Glutamatergic neuron (in vitro differentiated cells): ENCODE measurements at regions not wholly inside any gene's neighbourhood (a gene's known extent, or its start where the extent isn't known, plus 50 kb on each side); places are given as distances from the start of the nearest gene placed in this dataset.
"Not testable (repeated sequence)": the region's sequence is repeated elsewhere in the genome, so short reads cannot be mapped to it uniquely, and the experiment has no call there.

ENCODE experiments used
- DNase-seq: peaks from one replicate; pipeline ENCODE4 v3.0.0; 2022
- H3K27ac Mint-ChIP-seq: one replicate; pipeline ENCODE4 v1.8.0; 2020; ENCODE audit warnings: mild to moderate bottlenecking, mixed read lengths, inconsistent platforms; ENCODE audit not compliant: unreplicated experiment
- H3K27me3 Mint-ChIP-seq: one replicate; pipeline ENCODE4 v1.8.0; 2020; ENCODE audit warnings: mild to moderate bottlenecking, moderate library complexity, mixed read lengths, inconsistent platforms; ENCODE audit not compliant: unreplicated experiment
- H3K36me3 Mint-ChIP-seq: one replicate; pipeline ENCODE4 v1.8.0; 2020; ENCODE audit warnings: mild to moderate bottlenecking, mixed read lengths, inconsistent platforms; ENCODE audit not compliant: unreplicated experiment
- H3K4me1 Mint-ChIP-seq: one replicate; pipeline ENCODE4 v1.8.0; 2020; ENCODE audit warnings: mild to moderate bottlenecking, low read depth, mixed read lengths, inconsistent platforms; ENCODE audit not compliant: unreplicated experiment
- H3K4me3 Mint-ChIP-seq: one replicate; pipeline ENCODE4 v1.8.0; 2020; ENCODE audit warnings: mild to moderate bottlenecking, mixed read lengths, inconsistent platforms; ENCODE audit not compliant: unreplicated experiment
- H3K9me3 Mint-ChIP-seq: one replicate; pipeline ENCODE4 v1.8.0; 2020; ENCODE audit warnings: mild to moderate bottlenecking, moderate library complexity, mixed read lengths, inconsistent platforms; ENCODE audit not compliant: unreplicated experiment
- TF ChIP-seq, protein P1 (sequence below): fragments of 200-600 bp; sonication (generic); IDR thresholded peaks from one replicate; pipeline ENCODE4 v1.5.0; 2021; ENCODE audit not compliant: partially characterized antibody, unreplicated experiment

DNA sequence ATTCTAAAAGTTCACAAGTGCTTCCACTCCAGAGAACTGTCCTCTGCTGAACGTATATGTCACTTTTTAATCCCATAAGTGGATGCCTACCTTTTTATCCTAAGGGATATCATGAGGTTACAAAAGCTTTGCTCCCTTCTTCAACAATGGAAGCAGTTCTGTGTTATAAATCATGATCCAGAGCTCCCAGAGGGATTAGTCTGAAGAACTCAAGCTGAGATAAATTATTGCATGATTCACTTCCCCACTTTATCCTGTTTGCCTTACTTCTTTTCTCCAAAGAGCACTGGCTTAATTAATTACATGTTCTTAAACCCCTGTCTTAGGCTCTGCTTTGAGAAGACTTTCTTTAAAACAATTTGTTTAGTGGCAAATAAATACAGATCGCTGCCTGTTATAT, 246.7 kb downstream of the PCDH17 start:
- H3K27me3 Mint-ChIP-seq: no peaks in the 10 kb centered on the region
- H3K9me3 Mint-ChIP-seq: no peaks in the 10 kb centered on the region
- no peaks in the 10 kb centered on the region for H3K36me3 Mint-ChIP-seq
- H3K4me3 Mint-ChIP-seq: no peak overlapping the region
- TF ChIP-seq, protein P1, sequence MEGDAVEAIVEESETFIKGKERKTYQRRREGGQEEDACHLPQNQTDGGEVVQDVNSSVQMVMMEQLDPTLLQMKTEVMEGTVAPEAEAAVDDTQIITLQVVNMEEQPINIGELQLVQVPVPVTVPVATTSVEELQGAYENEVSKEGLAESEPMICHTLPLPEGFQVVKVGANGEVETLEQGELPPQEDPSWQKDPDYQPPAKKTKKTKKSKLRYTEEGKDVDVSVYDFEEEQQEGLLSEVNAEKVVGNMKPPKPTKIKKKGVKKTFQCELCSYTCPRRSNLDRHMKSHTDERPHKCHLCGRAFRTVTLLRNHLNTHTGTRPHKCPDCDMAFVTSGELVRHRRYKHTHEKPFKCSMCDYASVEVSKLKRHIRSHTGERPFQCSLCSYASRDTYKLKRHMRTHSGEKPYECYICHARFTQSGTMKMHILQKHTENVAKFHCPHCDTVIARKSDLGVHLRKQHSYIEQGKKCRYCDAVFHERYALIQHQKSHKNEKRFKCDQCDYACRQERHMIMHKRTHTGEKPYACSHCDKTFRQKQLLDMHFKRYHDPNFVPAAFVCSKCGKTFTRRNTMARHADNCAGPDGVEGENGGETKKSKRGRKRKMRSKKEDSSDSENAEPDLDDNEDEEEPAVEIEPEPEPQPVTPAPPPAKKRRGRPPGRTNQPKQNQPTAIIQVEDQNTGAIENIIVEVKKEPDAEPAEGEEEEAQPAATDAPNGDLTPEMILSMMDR: no peak
- H3K4me1 Mint-ChIP-seq: no peaks in the 10 kb centered on the region
- DNase-seq: no peak
- no peak overlapping the region for H3K27ac Mint-ChIP-seq

DNA sequence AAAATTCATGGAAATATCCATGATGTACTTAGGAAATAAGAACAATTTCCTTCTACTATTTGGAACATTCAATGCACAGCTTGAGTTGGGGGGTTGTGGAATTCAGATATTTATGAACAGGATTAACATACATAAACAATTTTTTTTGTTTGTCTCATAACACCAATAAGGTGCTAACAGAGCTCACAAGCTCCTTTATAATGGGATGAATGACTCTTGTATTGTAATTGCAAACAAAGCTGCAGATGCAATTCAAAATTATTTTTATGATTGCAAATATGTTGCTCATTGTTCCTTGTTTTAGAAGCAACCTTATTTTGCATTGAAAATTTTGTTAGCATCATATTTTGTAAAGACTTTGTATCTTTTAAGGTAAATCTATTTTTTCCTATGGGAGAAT, 265.7 kb downstream of the PCDH17 start:
- DNase-seq: no peak

GRCh38 chr13:57899096-57899495, 267.6 kb downstream of the PCDH17 start:
- no peak for DNase-seq
- peaks cover 2% of the 10 kb centered on the region for H3K4me1 Mint-ChIP-seq
- TF ChIP-seq, protein P1: no peak
- H3K27ac Mint-ChIP-seq: no peak overlapping the region
- H3K36me3 Mint-ChIP-seq: peaks cover 8% of the 10 kb centered on the region
- peaks cover 4% of the 10 kb centered on the region for H3K9me3 Mint-ChIP-seq
- H3K4me3 Mint-ChIP-seq: no peak overlapping the region
- H3K27me3 Mint-ChIP-seq: no peaks in the 10 kb centered on the region

More for the DNA sequence above, 265.7 kb downstream of the PCDH17 start:
- Mint-ChIP-seq H3K4me3 (no peak overlapping the region), H3K27ac (no peak overlapping the region), H3K27me3 (no peaks in the 10 kb centered on the region), H3K4me1 (peaks cover 2% of the 10 kb centered on the region), H3K9me3 (no peaks in the 10 kb centered on the region), H3K36me3 (no peaks in the 10 kb centered on the region)
- TF ChIP-seq, protein P1: no peak

- not testable (repeated sequence) for H3K9me3 Mint-ChIP-seq, H3K27ac Mint-ChIP-seq, H3K36me3 Mint-ChIP-seq, H3K4me1 Mint-ChIP-seq, H3K4me3 Mint-ChIP-seq, DNase-seq, H3K27me3 Mint-ChIP-seq
Observed at GRCh38 chr13:57909833-57910232, 278.3 kb downstream of the PCDH17 start.

DNA sequence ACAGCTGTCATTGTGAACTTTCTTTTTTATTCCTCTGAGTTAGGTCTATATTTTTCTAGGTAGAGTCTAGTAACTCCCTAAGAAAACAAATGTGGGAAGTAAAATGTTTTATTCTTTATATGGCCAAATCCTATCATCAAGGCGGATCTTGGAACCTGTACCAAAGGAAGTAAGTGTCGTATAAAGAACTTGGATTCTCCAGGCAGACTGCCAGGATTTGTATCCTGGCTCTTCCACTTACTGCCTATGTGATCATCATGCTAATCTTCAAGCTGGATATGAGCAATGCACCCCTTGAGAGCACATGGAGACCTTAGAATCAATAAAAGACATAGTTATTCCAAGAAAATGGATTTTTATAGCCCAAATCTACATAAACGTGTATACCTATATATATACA, 286.5 kb downstream of the PCDH17 start:
- Mint-ChIP-seq H3K4me1 (peaks cover 12% of the 10 kb centered on the region), H3K27ac (no peak overlapping the region), H3K4me3 (no peak overlapping the region), H3K9me3 (peaks cover 2% of the 10 kb centered on the region), H3K27me3 (peaks cover 4% of the 10 kb centered on the region), H3K36me3 (no peaks in the 10 kb centered on the region)
- TF ChIP-seq, protein P1: no peak
- no peak for DNase-seq

GRCh38 chr13:57918913-57919312, 287.4 kb downstream of the PCDH17 start:
- H3K27me3 Mint-ChIP-seq: peaks cover 4% of the 10 kb centered on the region
- peaks cover 2% of the 10 kb centered on the region for H3K9me3 Mint-ChIP-seq
- peaks cover 12% of the 10 kb centered on the region for H3K4me1 Mint-ChIP-seq
- H3K36me3 Mint-ChIP-seq: no peaks in the 10 kb centered on the region
- peak overlapping the region; percentile 78 for H3K4me3 Mint-ChIP-seq
- H3K27ac Mint-ChIP-seq: peak overlapping the region; percentile 97
- DNase-seq: peak; percentile 18
- TF ChIP-seq, protein P1: no peak
